Glutamatergic neuron (in vitro differentiated cells): ENCODE measurements at regions not wholly inside any gene's neighbourhood (a gene's known extent, or its start where the extent isn't known, plus 50 kb on each side); places are given as distances from the start of the nearest gene placed in this dataset.

Experiments
- DNase-seq: peaks from one replicate; pipeline ENCODE4 v3.0.0; 2022
- H3K27ac Mint-ChIP-seq: one replicate; pipeline ENCODE4 v1.8.0; 2020; ENCODE audit warnings: mild to moderate bottlenecking, mixed read lengths, inconsistent platforms; ENCODE audit not compliant: unreplicated experiment
- H3K27me3 Mint-ChIP-seq: one replicate; pipeline ENCODE4 v1.8.0; 2020; ENCODE audit warnings: mild to moderate bottlenecking, moderate library complexity, mixed read lengths, inconsistent platforms; ENCODE audit not compliant: unreplicated experiment
- H3K36me3 Mint-ChIP-seq: one replicate; pipeline ENCODE4 v1.8.0; 2020; ENCODE audit warnings: mild to moderate bottlenecking, mixed read lengths, inconsistent platforms; ENCODE audit not compliant: unreplicated experiment
- H3K4me1 Mint-ChIP-seq: one replicate; pipeline ENCODE4 v1.8.0; 2020; ENCODE audit warnings: mild to moderate bottlenecking, low read depth, mixed read lengths, inconsistent platforms; ENCODE audit not compliant: unreplicated experiment
- H3K4me3 Mint-ChIP-seq: one replicate; pipeline ENCODE4 v1.8.0; 2020; ENCODE audit warnings: mild to moderate bottlenecking, mixed read lengths, inconsistent platforms; ENCODE audit not compliant: unreplicated experiment
- H3K9me3 Mint-ChIP-seq: one replicate; pipeline ENCODE4 v1.8.0; 2020; ENCODE audit warnings: mild to moderate bottlenecking, moderate library complexity, mixed read lengths, inconsistent platforms; ENCODE audit not compliant: unreplicated experiment
- TF ChIP-seq, protein P1 (sequence below): fragments of 200-600 bp; sonication (generic); IDR thresholded peaks from one replicate; pipeline ENCODE4 v1.5.0; 2021; ENCODE audit not compliant: partially characterized antibody, unreplicated experiment

GRCh38 chr3:28690176-28690575 is 341.6 kb upstream of the AZI2 start:
- Mint-ChIP-seq H3K27me3 (no peaks in the 10 kb centered on the region), H3K36me3 (no peaks in the 10 kb centered on the region)

GRCh38 chr3:28698706-28699105 is 350.1 kb upstream of the AZI2 start:
- TF ChIP-seq, protein P1, sequence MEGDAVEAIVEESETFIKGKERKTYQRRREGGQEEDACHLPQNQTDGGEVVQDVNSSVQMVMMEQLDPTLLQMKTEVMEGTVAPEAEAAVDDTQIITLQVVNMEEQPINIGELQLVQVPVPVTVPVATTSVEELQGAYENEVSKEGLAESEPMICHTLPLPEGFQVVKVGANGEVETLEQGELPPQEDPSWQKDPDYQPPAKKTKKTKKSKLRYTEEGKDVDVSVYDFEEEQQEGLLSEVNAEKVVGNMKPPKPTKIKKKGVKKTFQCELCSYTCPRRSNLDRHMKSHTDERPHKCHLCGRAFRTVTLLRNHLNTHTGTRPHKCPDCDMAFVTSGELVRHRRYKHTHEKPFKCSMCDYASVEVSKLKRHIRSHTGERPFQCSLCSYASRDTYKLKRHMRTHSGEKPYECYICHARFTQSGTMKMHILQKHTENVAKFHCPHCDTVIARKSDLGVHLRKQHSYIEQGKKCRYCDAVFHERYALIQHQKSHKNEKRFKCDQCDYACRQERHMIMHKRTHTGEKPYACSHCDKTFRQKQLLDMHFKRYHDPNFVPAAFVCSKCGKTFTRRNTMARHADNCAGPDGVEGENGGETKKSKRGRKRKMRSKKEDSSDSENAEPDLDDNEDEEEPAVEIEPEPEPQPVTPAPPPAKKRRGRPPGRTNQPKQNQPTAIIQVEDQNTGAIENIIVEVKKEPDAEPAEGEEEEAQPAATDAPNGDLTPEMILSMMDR = no peak
- no peak overlapping the region for H3K4me3 Mint-ChIP-seq
- H3K27ac Mint-ChIP-seq = no peak overlapping the region
- H3K27me3 Mint-ChIP-seq = no peaks in the 10 kb centered on the region
- no peaks in the 10 kb centered on the region for H3K9me3 Mint-ChIP-seq
- no peak for DNase-seq
- H3K36me3 Mint-ChIP-seq = no peaks in the 10 kb centered on the region
- no peaks in the 10 kb centered on the region for H3K4me1 Mint-ChIP-seq

More at GRCh38 chr3:28690176-28690575, 341.6 kb upstream of the AZI2 start:
- no peak overlapping the region for H3K27ac Mint-ChIP-seq
- H3K4me1 Mint-ChIP-seq = peaks cover 2% of the 10 kb centered on the region
- no peak overlapping the region for H3K4me3 Mint-ChIP-seq
- no peak for DNase-seq
- TF ChIP-seq, protein P1 = no peak
- no peaks in the 10 kb centered on the region for H3K9me3 Mint-ChIP-seq

- Mint-ChIP-seq H3K27me3 (no peaks in the 10 kb centered on the region), H3K9me3 (no peaks in the 10 kb centered on the region)
- TF ChIP-seq, protein P1 = no peak
Observed at GRCh38 chr3:28699283-28699682, 350.7 kb upstream of the AZI2 start.

DNA sequence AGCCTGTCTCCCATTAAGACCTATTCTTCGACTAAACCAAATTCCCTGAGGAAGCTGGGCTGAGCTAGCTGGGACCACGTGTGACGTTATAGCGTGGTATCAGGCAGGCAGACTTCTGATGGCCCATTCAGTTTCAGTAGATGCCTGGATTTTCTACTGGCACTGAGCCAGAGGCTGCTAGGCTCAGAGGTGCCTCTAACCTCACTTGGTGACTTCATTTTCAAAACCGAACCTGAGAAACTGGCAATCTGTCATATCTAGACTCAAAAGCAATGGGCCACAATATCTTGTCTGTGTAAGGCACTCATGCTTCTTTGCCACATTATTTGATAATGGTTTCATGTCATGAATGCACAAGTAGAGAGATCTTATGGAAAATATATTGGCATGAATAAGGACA is 352.1 kb upstream of the AZI2 start:
- Mint-ChIP-seq H3K4me1 (no peaks in the 10 kb centered on the region), H3K27me3 (no peaks in the 10 kb centered on the region), H3K9me3 (no peaks in the 10 kb centered on the region), H3K4me3 (no peak overlapping the region), H3K36me3 (no peaks in the 10 kb centered on the region), H3K27ac (no peak overlapping the region)
- DNase-seq = no peak
- TF ChIP-seq, protein P1 = no peak

More at GRCh38 chr3:28699283-28699682, 350.7 kb upstream of the AZI2 start:
- Mint-ChIP-seq H3K4me1 (no peaks in the 10 kb centered on the region), H3K4me3 (no peak overlapping the region), H3K27ac (no peak overlapping the region), H3K36me3 (no peaks in the 10 kb centered on the region)
- DNase-seq = no peak

- no peaks in the 10 kb centered on the region for H3K36me3 Mint-ChIP-seq
- TF ChIP-seq, protein P1 = no peak
- no peaks in the 10 kb centered on the region for H3K27me3 Mint-ChIP-seq
- no peak overlapping the region for H3K4me3 Mint-ChIP-seq
- no peaks in the 10 kb centered on the region for H3K4me1 Mint-ChIP-seq
- no peak overlapping the region for H3K27ac Mint-ChIP-seq
- DNase-seq = no peak
- no peaks in the 10 kb centered on the region for H3K9me3 Mint-ChIP-seq
Observed at GRCh38 chr3:28703843-28704242, 355.2 kb upstream of the AZI2 start.
